ENCODE measurements at regions not wholly inside any gene's neighbourhood (a gene's known extent, or its start where the extent isn't known, plus 50 kb on each side); places are given as distances from the start of the nearest gene placed in this dataset.

- no peak for TF ChIP-seq CTCF (conservative IDR thresholded peaks at IDR 0.05; ENCODE audit: low read depth, low read length)
- no peak for TF ChIP-seq EZH2phosphoT487 (IDR thresholded peaks at IDR 0.05; ENCODE audit: borderline replicate concordance, low read length)
These were observed 73.0 kb downstream of the RBM11 start for GRCh38 chr21:14288922-14289321.

All from PC-3 (cell line).